Activated CD8-positive, alpha-beta T cell treated with anti-CD3 and anti-CD28 coated beads for 36 hours (primary cell): ENCODE measurements at regions not wholly inside any gene's neighbourhood (a gene's known extent, or its start where the extent isn't known, plus 50 kb on each side); places are given as distances from the start of the nearest gene placed in this dataset.

ENCODE experiments used
- ATAC-seq: fragments of 200-7000 bp; cut with Tn5 transposase; one replicate; pipeline ENCODE4 v1.10.0; 2021; ENCODE audit warnings: mild to moderate bottlenecking, moderate library complexity
- CTCF ChIA-PET: fragments of 350-600 bp; sonication (Branson Sonifier 250); formaldehyde crosslinking; loops from one replicate; lab custom pipeline; 2021; ENCODE audit warnings: antibody characterized with exemption; lab: Charles Lee
- POLR2A ChIA-PET: fragments of 350-600 bp; sonication (Branson Sonifier 250); formaldehyde crosslinking; loops from one replicate; lab custom pipeline; 2021; ENCODE audit warnings: antibody characterized with exemption; lab: Charles Lee
- DNase-seq: peaks from one replicate; pipeline ENCODE4 v3.0.0-alpha.2; 2020
- H3K27ac Mint-ChIP-seq: one replicate; pipeline ENCODE4 v1.8.0; 2021; ENCODE audit warnings: mild to moderate bottlenecking, mixed read lengths
- H3K27me3 Mint-ChIP-seq: one replicate; pipeline ENCODE4 v1.8.0; 2021; ENCODE audit warnings: mixed read lengths
- H3K36me3 Mint-ChIP-seq: one replicate; pipeline ENCODE4 v1.8.0; 2021; ENCODE audit warnings: low read depth, mixed read lengths
- H3K4me1 Mint-ChIP-seq: one replicate; pipeline ENCODE4 v1.8.0; 2021; ENCODE audit warnings: low read depth, mixed read lengths
- H3K4me3 Mint-ChIP-seq: one replicate; pipeline ENCODE4 v1.8.0; 2021; ENCODE audit warnings: mild to moderate bottlenecking, moderate library complexity, mixed read lengths
- H3K9me3 Mint-ChIP-seq: one replicate; pipeline ENCODE4 v1.8.0; 2021; ENCODE audit warnings: mixed read lengths
- intact Hi-C: fragments of 100-400 bp; cut with micrococcal nuclease; formaldehyde crosslinking; loops from one replicate; pipeline ENCODE4 v1.10.0; 2022
- TF ChIP-seq, protein P1 (sequence below): fragments of 200-600 bp; IDR thresholded peaks from one replicate; pipeline ENCODE4 v1.8.0; 2022; ENCODE audit warnings: antibody characterized with exemption, mild to moderate bottlenecking

DNA sequence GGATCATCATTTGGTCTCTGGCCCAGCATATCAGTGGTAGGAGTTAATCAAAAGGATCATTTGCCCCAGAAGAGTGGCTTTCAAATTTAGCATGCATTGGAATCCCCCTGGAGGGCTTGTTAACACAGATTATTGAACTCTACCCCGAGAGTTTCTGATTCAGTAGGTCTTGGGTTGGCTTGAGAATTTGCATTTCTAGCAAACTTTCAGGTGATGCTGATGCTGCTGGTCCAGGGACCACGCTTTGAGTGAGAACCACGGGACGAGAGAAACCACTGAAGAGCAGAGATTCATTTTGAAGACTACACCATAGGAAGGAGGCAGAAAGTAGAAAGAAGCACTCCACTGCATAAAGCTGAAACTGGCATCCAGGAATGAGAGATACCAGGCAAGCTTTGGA is 81.3 kb upstream of the DUSP10 start:
- Mint-ChIP-seq H3K4me3 (no peak overlapping the region), H3K27me3 (no peaks in the 10 kb centered on the region), H3K27ac (no peak overlapping the region), H3K36me3 (no peaks in the 10 kb centered on the region), H3K4me1 (peaks cover 45% of the 10 kb centered on the region), H3K9me3 (peaks cover 4% of the 10 kb centered on the region)
- CTCF ChIA-PET: no interaction called here
- DNase-seq (no peak), ATAC-seq (no peak)
- TF ChIP-seq, protein P1, sequence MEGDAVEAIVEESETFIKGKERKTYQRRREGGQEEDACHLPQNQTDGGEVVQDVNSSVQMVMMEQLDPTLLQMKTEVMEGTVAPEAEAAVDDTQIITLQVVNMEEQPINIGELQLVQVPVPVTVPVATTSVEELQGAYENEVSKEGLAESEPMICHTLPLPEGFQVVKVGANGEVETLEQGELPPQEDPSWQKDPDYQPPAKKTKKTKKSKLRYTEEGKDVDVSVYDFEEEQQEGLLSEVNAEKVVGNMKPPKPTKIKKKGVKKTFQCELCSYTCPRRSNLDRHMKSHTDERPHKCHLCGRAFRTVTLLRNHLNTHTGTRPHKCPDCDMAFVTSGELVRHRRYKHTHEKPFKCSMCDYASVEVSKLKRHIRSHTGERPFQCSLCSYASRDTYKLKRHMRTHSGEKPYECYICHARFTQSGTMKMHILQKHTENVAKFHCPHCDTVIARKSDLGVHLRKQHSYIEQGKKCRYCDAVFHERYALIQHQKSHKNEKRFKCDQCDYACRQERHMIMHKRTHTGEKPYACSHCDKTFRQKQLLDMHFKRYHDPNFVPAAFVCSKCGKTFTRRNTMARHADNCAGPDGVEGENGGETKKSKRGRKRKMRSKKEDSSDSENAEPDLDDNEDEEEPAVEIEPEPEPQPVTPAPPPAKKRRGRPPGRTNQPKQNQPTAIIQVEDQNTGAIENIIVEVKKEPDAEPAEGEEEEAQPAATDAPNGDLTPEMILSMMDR: no peak
- POLR2A ChIA-PET: interaction anchor here (1.0 kb wide), 1 partner anchor 11 kb away, joined by 3 read pairs; no protein-coding TSS in a partner anchor
- intact Hi-C loops: no loop called here

DNA sequence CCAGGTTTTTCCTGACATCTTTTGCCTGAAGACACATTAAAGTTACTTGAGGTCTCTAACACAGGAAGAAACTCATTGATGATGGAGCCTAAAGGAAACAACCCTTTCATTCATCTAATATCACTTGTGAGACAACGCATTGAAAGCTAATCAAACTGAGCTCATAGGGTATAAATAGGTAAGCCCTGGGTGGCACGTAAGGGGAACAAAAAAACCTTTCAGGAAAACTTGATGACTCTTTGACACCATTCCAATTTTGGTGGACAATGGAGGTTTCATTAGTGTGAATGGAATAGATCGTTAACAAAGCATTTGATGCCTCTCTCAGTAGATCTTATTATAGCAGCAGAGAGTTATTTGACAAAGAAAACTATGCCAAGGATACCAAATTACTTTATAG is 80.7 kb upstream of the DUSP10 start:
- Mint-ChIP-seq H3K27ac (no peak overlapping the region), H3K4me1 (peaks cover 39% of the 10 kb centered on the region), H3K27me3 (no peaks in the 10 kb centered on the region), H3K4me3 (no peak overlapping the region), H3K9me3 (peaks cover 4% of the 10 kb centered on the region), H3K36me3 (no peaks in the 10 kb centered on the region)
- no peak for ATAC-seq
- intact Hi-C loops: no loop called here
- POLR2A ChIA-PET: interaction anchor here (0.6 kb wide), 1 partner anchor 43 kb away, joined by 3 read pairs; no protein-coding TSS in a partner anchor
- CTCF ChIA-PET: no interaction called here
- DNase-seq: no peak
- TF ChIP-seq, protein P1: no peak

DNA sequence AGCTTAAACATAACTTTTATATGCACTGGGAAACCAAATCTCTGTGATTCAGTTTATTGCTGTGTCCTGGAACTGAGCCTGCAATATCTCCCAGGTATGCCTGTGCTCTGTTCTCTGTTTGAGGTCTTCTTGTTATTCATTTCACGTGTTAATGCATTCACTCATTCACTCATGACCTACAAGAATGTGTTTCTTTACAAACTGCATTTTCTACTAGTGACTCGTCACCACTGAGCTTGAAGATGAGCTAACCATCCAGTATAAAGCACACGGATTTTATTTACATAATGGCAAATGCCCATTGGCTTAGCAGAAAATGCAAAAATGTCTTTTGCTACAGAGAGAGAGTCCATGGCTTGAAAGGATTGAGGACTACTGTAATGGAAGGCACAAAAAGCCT is 75.0 kb upstream of the DUSP10 start:
- TF ChIP-seq, protein P1: no peak
- DNase-seq (no peak), ATAC-seq (no peak)
- no peaks in the 10 kb centered on the region for H3K9me3 Mint-ChIP-seq
- CTCF ChIA-PET: interaction anchor here (1.2 kb wide), 1 partner anchor 13 kb away, joined by 4 read pairs; no protein-coding TSS in a partner anchor
- no peaks in the 10 kb centered on the region for H3K36me3 Mint-ChIP-seq
- POLR2A ChIA-PET: no interaction called here
- no peak overlapping the region for H3K4me3 Mint-ChIP-seq
- no peaks in the 10 kb centered on the region for H3K27me3 Mint-ChIP-seq
- intact Hi-C loops: no loop called here
- no peak overlapping the region for H3K27ac Mint-ChIP-seq
- no peaks in the 10 kb centered on the region for H3K4me1 Mint-ChIP-seq

DNA sequence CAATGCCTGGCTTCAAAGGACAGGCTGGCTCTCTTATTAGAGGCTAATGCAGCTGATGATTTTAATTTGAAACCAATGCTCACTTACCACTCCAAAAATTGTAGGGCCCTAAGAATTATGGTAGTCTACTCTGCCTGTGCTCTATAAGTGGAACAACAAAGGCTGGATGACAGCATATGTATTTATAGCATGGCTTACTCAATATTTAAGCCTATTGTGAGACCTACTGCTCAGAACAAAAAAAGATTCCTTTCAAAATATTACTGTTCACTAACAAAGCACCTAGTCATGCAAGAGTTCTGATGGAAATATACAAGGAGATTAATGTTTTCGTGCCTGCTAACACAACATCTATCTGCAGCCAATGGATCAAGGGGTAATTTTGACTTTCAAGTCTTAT is 73.8 kb upstream of the DUSP10 start:
- DNase-seq: no peak
- Mint-ChIP-seq H3K27me3 (no peaks in the 10 kb centered on the region), H3K4me3 (no peak overlapping the region), H3K9me3 (peaks cover 2% of the 10 kb centered on the region), H3K27ac (no peak overlapping the region), H3K36me3 (no peaks in the 10 kb centered on the region), H3K4me1 (peaks cover 8% of the 10 kb centered on the region)
- ATAC-seq: no peak
- intact Hi-C loops: no loop called here
- ChIA-PET POLR2A (no interaction called here), CTCF (no interaction called here)
- TF ChIP-seq, protein P1: no peak

DNA sequence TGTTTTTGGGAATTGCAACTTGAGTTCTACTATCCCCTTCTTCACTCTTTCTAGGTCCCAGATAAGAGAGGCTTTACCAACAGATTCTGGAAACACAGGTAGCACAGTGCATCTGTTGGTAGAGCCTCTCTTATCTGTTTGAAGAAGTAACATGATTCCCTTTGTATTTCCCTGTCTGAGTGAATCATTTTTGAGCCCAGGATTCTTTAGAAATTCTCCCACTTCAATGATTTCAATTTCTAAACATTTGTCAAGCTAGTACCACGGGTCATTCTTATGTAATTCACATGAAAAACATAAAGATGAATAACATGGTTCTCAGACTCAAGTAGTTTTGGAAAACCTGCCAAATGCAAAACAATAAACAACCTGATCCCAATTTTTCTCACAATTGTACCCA is 72.0 kb upstream of the DUSP10 start:
- DNase-seq: no peak
- H3K4me3 Mint-ChIP-seq: no peak overlapping the region
- ChIA-PET CTCF (interaction anchor here (0.7 to 1.0 kb wide), 2 partner anchors 11 to 30 kb away, joined by 3 read pairs; no protein-coding TSS in a partner anchor), POLR2A (interaction anchor here (0.9 kb wide), 1 partner anchor 72 kb away, joined by 3 read pairs; the partner anchor contains the start of gene DUSP10)
- ATAC-seq: no peak
- H3K36me3 Mint-ChIP-seq: no peaks in the 10 kb centered on the region
- TF ChIP-seq, protein P1: no peak
- peaks cover 5% of the 10 kb centered on the region for H3K9me3 Mint-ChIP-seq
- no peak overlapping the region for H3K27ac Mint-ChIP-seq
- no peaks in the 10 kb centered on the region for H3K27me3 Mint-ChIP-seq
- H3K4me1 Mint-ChIP-seq: peaks cover 26% of the 10 kb centered on the region
- intact Hi-C loops: no loop called here
